ENCODE measurements at regions not wholly inside any gene's neighbourhood (a gene's known extent, or its start where the extent isn't known, plus 50 kb on each side); places are given as distances from the start of the nearest gene placed in this dataset.
"Not testable (repeated sequence)": the region's sequence is repeated elsewhere in the genome, so short reads cannot be mapped to it uniquely, and the experiment has no call there.

DNA sequence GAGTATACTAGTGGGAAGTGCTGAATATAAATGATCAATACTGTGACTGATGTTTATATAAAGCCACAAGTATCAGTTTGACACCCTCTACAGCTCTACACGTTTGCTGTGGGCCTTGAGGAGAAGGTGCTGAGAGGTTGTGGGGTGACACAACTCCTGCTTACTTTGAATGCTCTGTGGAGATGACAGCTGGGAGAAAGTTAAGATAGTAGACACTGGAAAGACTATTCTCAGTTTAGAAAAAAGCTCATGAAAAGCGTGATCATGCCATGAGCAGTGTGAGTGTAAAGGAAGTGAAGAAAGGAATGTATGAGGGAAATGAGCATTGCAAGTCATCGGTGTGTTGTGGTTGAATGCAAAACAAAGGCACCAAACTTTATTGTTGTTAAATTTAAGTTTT is 215.8 kb downstream of the UTRN start:
- H3K36me3 ChIP-seq (ENCODE audit: control insufficient read depth, insufficient read depth, low read length), result 0 out of 2 replicates have a peak, but pooled peaks cover 2% of the 10 kb centered on the region

DNA sequence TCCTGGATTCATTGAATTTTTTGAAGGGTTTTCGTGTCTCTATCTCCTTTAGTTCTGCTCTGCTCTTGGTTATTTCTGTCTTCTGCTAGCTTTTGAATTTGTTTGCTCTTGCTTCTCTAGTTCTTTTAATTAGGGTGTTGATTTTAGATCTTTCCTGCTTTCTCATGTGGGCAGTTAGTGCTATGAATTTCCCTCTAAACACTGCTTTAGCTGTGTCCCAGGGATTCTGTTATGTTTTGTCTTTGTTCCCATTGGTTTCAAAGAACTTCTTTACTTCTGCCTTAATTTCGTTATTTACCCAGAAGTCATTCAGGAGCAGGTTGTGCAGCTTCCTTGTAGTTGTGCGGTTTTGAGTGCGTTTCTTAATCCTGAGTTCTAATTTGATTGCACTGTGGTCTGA is 220.1 kb downstream of the UTRN start:
- not testable (repeated sequence) for H3K27ac ChIP-seq (ENCODE audit: low read depth, low read length); H3K4me1 ChIP-seq (ENCODE audit: control insufficient read depth, insufficient read depth, low read length); H3K4me3 ChIP-seq (ENCODE audit: low read depth, low read length); H3K9me3 ChIP-seq (ENCODE audit: control insufficient read depth, insufficient read depth, low read length); H3K36me3 ChIP-seq (ENCODE audit: control insufficient read depth, insufficient read depth, low read length); H3K27me3 ChIP-seq (ENCODE audit: control insufficient read depth, insufficient read depth, low read length); H3K9ac ChIP-seq (ENCODE audit: low read depth, low read length)

More for the DNA sequence above, 215.8 kb downstream of the UTRN start:
- H3K9ac ChIP-seq (ENCODE audit: low read depth, low read length), result no peak overlapping the region
- H3K4me1 ChIP-seq (ENCODE audit: control insufficient read depth, insufficient read depth, low read length), result no peaks in the 10 kb centered on the region
- H3K27me3 ChIP-seq (ENCODE audit: control insufficient read depth, insufficient read depth, low read length), result no peaks in the 10 kb centered on the region
- no peak overlapping the region for H3K27ac ChIP-seq (ENCODE audit: low read depth, low read length)
- H3K9me3 ChIP-seq (ENCODE audit: control insufficient read depth, insufficient read depth, low read length), result no peaks in the 10 kb centered on the region; the same call in 1 of the 2 replicates
- no peak overlapping the region for H3K4me3 ChIP-seq (ENCODE audit: low read depth, low read length)

DNA sequence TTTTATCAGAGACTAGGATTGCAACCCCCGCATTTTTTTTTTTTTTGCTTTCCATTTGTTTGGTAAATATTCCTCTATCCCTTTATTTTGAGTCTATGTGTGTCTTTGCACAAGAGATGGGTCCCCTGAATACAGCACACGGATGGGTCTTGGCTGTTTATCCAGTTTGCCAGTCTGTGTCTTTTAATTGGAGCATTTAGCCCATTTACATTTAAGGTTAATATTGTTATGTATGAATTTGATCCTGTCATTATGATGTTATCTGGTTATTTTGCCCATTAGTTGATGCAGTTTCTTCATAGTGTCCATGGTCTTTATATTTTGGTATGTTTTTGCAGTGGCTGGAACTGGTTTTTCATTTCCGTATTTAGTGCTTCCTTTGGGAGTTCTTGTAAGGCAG is 220.9 kb downstream of the UTRN start:
- H3K9ac ChIP-seq (ENCODE audit: low read depth, low read length); H3K9me3 ChIP-seq (ENCODE audit: control insufficient read depth, insufficient read depth, low read length); H3K27me3 ChIP-seq (ENCODE audit: control insufficient read depth, insufficient read depth, low read length); H3K4me3 ChIP-seq (ENCODE audit: low read depth, low read length); H3K4me1 ChIP-seq (ENCODE audit: control insufficient read depth, insufficient read depth, low read length); H3K27ac ChIP-seq (ENCODE audit: low read depth, low read length); H3K36me3 ChIP-seq (ENCODE audit: control insufficient read depth, insufficient read depth, low read length): not testable (repeated sequence)

DNA sequence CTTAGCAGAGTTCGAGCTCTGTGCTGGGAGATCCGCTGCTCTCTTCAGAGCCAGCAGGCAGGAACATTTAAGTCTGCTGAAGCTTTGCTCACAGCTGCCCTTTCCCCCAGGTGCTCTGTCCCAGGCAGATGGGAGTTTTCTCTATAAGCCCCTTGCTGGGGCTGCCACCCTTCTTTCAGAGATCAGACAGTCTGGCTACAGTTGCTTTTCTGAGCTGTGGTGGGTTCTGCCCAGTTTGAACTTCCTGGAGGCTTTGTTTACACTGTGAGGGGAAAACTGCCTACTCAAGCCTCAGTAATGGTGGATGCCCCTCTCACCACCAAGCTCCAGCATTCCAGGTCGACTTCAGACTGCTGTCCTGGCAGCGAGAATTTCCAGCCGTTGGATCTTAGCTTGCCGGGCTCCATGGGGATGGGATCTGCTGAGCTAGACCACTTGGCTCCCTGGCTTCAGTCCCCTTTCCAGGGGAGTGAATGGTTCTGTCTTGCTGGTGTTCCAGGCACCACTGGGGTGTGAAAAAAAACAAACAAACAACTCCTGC is 222.7 kb downstream of the UTRN start:
- not testable (repeated sequence) for H3K27me3 ChIP-seq (ENCODE audit: control insufficient read depth, insufficient read depth, low read length); H3K9ac ChIP-seq (ENCODE audit: low read depth, low read length); H3K9me3 ChIP-seq (ENCODE audit: control insufficient read depth, insufficient read depth, low read length); H3K4me3 ChIP-seq (ENCODE audit: low read depth, low read length); H3K27ac ChIP-seq (ENCODE audit: low read depth, low read length); H3K4me1 ChIP-seq (ENCODE audit: control insufficient read depth, insufficient read depth, low read length); H3K36me3 ChIP-seq (ENCODE audit: control insufficient read depth, insufficient read depth, low read length)

DNA sequence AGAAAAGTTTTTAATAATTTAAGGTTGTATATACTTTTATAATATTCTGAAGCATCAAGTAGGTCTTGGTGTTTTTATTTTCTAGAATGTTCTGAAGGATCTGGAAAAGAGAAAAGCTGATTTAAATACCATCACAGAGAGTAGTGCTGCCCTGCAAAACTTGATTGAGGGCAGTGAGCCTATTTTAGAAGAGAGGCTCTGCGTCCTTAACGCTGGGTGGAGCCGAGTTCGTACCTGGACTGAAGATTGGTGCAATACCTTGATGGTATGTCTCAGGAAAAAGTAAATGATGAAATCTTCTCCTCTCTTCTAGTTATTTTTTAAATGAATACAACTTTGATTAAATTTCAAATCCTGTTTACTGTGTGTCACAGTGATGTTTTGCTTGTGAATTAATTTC is 225.7 kb downstream of the UTRN start:
- H3K27ac ChIP-seq (ENCODE audit: low read depth, low read length), result no peak overlapping the region
- peaks cover 18% of the 10 kb centered on the region; the same call in 1 of the 2 replicates for H3K36me3 ChIP-seq (ENCODE audit: control insufficient read depth, insufficient read depth, low read length)
- no peak overlapping the region for H3K9ac ChIP-seq (ENCODE audit: low read depth, low read length)
- no peaks in the 10 kb centered on the region for H3K27me3 ChIP-seq (ENCODE audit: control insufficient read depth, insufficient read depth, low read length)
- H3K4me1 ChIP-seq (ENCODE audit: control insufficient read depth, insufficient read depth, low read length), result no peaks in the 10 kb centered on the region
- H3K9me3 ChIP-seq (ENCODE audit: control insufficient read depth, insufficient read depth, low read length), result no peaks in the 10 kb centered on the region
- H3K4me3 ChIP-seq (ENCODE audit: low read depth, low read length), result no peak overlapping the region

DNA sequence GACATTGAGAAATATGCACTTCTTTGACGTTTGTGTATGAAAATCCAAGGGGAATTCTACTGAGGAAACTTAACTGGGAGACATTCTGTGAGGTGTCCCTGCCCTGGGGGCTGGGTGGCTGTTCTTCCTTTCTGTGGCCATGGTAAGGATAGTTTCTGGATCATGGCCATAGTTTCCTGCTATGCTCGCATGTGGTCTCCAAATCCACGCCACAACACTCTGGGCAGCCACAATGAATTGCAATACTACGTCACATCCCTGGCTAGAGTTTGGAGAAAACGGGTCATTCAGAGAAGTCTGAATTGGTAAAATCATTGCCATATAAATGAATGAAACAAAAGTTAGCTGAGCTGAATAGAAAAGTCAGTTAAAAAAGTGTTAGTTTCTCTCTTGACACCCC is 230.6 kb downstream of the UTRN start:
- H3K36me3 ChIP-seq (ENCODE audit: control insufficient read depth, insufficient read depth, low read length), result peaks cover 38% of the 10 kb centered on the region
- no peaks in the 10 kb centered on the region for H3K4me1 ChIP-seq (ENCODE audit: control insufficient read depth, insufficient read depth, low read length)

DNA sequence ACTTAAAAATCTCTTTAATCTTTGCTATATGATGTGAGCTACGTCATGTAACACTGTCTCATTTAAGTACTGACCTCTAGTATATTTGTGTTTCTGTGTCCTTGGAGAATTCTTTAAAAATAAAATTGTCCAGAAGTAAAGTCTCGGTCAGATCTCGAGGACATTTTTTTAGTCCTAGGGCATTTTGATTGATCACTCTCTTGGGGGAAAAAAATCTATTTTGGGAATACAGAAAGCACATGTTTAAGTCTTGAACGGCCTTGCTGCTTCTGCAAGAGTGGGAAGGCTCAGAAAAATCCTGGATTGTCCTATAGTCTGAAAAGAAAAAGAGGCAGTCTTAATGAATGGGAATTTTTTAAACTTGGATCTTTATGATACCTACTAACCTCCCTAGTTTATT is 234.3 kb downstream of the UTRN start:
- Histone ChIP-seq H3K27ac (ENCODE audit: low read depth, low read length) (no peak overlapping the region), H3K36me3 (ENCODE audit: control insufficient read depth, insufficient read depth, low read length) (peaks cover 39% of the 10 kb centered on the region), H3K9me3 (ENCODE audit: control insufficient read depth, insufficient read depth, low read length) (no peaks in the 10 kb centered on the region), H3K4me1 (ENCODE audit: control insufficient read depth, insufficient read depth, low read length) (no peaks in the 10 kb centered on the region), H3K9ac (ENCODE audit: low read depth, low read length) (no peak overlapping the region), H3K27me3 (ENCODE audit: control insufficient read depth, insufficient read depth, low read length) (no peaks in the 10 kb centered on the region), H3K4me3 (ENCODE audit: low read depth, low read length) (no peak overlapping the region)

More for the DNA sequence above, 230.6 kb downstream of the UTRN start:
- H3K9ac ChIP-seq (ENCODE audit: low read depth, low read length), result no peak overlapping the region
- H3K27me3 ChIP-seq (ENCODE audit: control insufficient read depth, insufficient read depth, low read length), result no peaks in the 10 kb centered on the region
- no peak overlapping the region for H3K4me3 ChIP-seq (ENCODE audit: low read depth, low read length)
- no peaks in the 10 kb centered on the region for H3K9me3 ChIP-seq (ENCODE audit: control insufficient read depth, insufficient read depth, low read length)
- no peak overlapping the region for H3K27ac ChIP-seq (ENCODE audit: low read depth, low read length)

DNA sequence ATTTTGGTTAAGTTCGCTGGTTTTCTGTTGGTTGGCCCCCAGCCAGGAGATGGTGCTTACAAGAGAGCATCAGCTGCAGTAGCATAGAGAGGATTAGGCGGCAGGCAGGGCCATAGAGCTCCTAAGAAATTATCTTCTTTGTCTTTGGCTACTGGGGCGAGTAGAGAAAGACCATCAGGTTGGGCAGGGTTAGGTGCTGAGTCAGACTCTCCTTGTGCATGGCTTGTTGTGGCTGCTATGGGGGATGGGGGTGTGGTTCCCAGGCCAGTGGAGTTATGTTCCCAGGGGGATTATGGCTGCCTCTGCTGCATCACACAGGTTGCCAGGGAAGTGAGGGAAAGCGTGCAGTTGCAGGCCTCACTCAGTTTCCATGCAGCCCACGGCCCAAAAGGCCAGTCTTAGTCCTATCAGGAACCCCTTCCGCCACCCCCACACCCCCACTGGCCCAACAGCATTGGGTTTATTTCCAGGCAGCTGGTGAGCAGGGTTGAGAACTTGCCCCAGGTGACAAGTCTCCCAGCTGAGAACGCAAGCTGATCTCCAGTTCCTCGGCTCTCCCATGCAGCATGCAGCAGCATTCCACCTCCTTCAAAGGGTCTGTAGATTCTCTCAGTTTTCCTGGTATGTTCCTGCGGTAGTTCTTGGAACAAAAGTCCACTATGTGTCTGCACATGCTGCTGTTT is 243.7 kb downstream of the UTRN start:
- Histone ChIP-seq H3K36me3 (ENCODE audit: control insufficient read depth, insufficient read depth, low read length) (0 out of 2 replicates have a peak, but pooled peaks cover 6% of the 10 kb centered on the region), H3K27ac (ENCODE audit: low read depth, low read length) (peak overlapping the region; percentile 68), H3K9me3 (ENCODE audit: control insufficient read depth, insufficient read depth, low read length) (no peaks in the 10 kb centered on the region), H3K4me3 (ENCODE audit: low read depth, low read length) (no peak overlapping the region), H3K4me1 (ENCODE audit: control insufficient read depth, insufficient read depth, low read length) (peaks cover 10% of the 10 kb centered on the region; the same call in 1 of the 2 replicates), H3K9ac (ENCODE audit: low read depth, low read length) (no peak overlapping the region), H3K27me3 (ENCODE audit: control insufficient read depth, insufficient read depth, low read length) (no peaks in the 10 kb centered on the region)

DNA sequence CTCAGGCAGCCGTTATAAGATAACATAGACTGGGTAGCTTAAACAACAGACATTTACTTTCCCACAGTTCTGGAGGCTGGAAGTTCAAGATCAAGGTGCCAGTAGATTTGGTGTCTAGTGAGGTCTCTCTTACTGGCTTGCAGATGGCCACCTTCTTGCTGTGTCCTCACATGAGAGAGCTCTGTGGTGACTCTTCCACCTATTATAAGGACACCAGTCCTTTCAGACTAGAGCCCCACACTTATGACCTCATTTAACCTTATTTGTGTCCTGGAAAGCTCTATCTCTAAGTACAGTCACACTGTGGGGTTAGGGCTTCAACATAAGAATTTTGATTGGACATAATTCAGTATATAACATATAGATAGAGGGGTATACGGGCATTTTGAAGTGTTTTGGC is 245.0 kb downstream of the UTRN start:
- Histone ChIP-seq H3K4me3 (ENCODE audit: low read depth, low read length) (no peak overlapping the region), H3K36me3 (ENCODE audit: control insufficient read depth, insufficient read depth, low read length) (0 out of 2 replicates have a peak, but pooled peaks cover 6% of the 10 kb centered on the region), H3K4me1 (ENCODE audit: control insufficient read depth, insufficient read depth, low read length) (peaks cover 10% of the 10 kb centered on the region; the same call in 1 of the 2 replicates), H3K9me3 (ENCODE audit: control insufficient read depth, insufficient read depth, low read length) (no peaks in the 10 kb centered on the region), H3K27me3 (ENCODE audit: control insufficient read depth, insufficient read depth, low read length) (no peaks in the 10 kb centered on the region), H3K27ac (ENCODE audit: low read depth, low read length) (no peak overlapping the region), H3K9ac (ENCODE audit: low read depth, low read length) (no peak overlapping the region)

DNA sequence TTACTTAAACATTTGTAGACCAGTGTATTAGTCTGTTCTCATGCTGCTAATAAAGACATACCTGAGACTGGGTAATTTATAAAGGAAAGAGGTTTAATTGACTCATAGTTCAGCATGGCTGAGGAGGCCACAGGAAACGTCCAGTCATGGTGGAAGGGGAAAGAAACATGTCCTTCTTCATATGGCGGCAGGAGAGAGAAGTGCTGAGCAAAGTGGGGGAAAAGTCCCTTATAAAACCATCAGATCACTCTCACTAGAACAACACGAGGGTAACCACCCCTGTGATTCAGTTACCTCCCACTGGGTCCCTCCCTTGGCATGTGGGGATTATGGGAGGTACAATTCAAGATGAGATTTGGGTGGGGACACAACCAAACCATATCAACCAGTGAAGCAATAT is 247.1 kb downstream of the UTRN start:
- H3K4me1 ChIP-seq (ENCODE audit: control insufficient read depth, insufficient read depth, low read length), result peaks cover 10% of the 10 kb centered on the region; the same call in 1 of the 2 replicates
- not testable (repeated sequence) for H3K27ac ChIP-seq (ENCODE audit: low read depth, low read length); H3K27me3 ChIP-seq (ENCODE audit: control insufficient read depth, insufficient read depth, low read length); H3K9ac ChIP-seq (ENCODE audit: low read depth, low read length); H3K4me3 ChIP-seq (ENCODE audit: low read depth, low read length); H3K36me3 ChIP-seq (ENCODE audit: control insufficient read depth, insufficient read depth, low read length); H3K9me3 ChIP-seq (ENCODE audit: control insufficient read depth, insufficient read depth, low read length)

DNA sequence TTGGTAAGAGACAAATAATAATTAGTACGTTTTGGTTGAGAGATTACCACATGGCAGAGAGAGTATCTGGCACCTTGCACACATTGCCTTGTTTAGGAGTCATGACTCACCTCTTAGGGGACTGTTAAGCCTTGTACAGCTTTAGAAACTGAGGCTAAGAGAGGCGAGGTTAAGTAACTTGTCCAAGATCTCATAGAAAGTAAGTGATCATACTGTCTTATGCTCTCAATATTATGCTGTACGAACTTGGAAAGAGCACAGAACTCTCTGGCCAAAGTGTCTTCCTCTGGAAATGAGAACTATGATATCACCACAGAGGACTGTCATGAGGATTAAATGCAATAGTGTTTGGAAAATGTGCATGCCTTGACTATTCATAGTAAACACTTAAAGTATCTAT is 249.0 kb downstream of the UTRN start:
- no peak overlapping the region for H3K27ac ChIP-seq (ENCODE audit: low read depth, low read length)
- no peaks in the 10 kb centered on the region for H3K27me3 ChIP-seq (ENCODE audit: control insufficient read depth, insufficient read depth, low read length)
- peaks cover 8% of the 10 kb centered on the region; the same call in 1 of the 2 replicates for H3K36me3 ChIP-seq (ENCODE audit: control insufficient read depth, insufficient read depth, low read length)
- H3K4me3 ChIP-seq (ENCODE audit: low read depth, low read length), result no peak overlapping the region
- H3K9ac ChIP-seq (ENCODE audit: low read depth, low read length), result no peak overlapping the region
- H3K4me1 ChIP-seq (ENCODE audit: control insufficient read depth, insufficient read depth, low read length), result no peaks in the 10 kb centered on the region
- H3K9me3 ChIP-seq (ENCODE audit: control insufficient read depth, insufficient read depth, low read length), result no peaks in the 10 kb centered on the region

Data from HUES48 (cell line).